NCI-H2196 (cell line): ENCODE measurements at regions not wholly inside any gene's neighbourhood (a gene's known extent, or its start where the extent isn't known, plus 50 kb on each side); places are given as distances from the start of the nearest gene placed in this dataset.

Source experiments
- DNase-seq: peaks from one replicate; lab custom pipeline; 2025; ENCODE audit not compliant: unreplicated experiment; lab: John Stamatoyannopoulos, UW

GRCh38 chr11:36996795-36997194, 398.8 kb upstream of the RAG2 start:
- no peak for DNase-seq

- no peak for DNase-seq
These were observed 396.2 kb upstream of the RAG2 start for GRCh38 chr11:36994208-36994607.

- no peak for DNase-seq
These were observed 390.5 kb upstream of the RAG2 start for GRCh38 chr11:36988556-36988955.

GRCh38 chr11:36985562-36985961, 387.5 kb upstream of the RAG2 start:
- no peak for DNase-seq

- no peak for DNase-seq
These were observed 378.7 kb upstream of the RAG2 start for GRCh38 chr11:36976741-36977140.

GRCh38 chr11:36974771-36975170, 376.7 kb upstream of the RAG2 start:
- DNase-seq = no peak

- DNase-seq = no peak
These were observed 355.9 kb upstream of the RAG2 start for GRCh38 chr11:36953976-36954375.

- no peak for DNase-seq
These were observed 350.6 kb upstream of the RAG2 start for GRCh38 chr11:36948460-36949127.

- no peak for DNase-seq
These were observed 347.3 kb upstream of the RAG2 start for GRCh38 chr11:36945384-36945783.

GRCh38 chr11:36933481-36933880, 335.4 kb upstream of the RAG2 start:
- DNase-seq = no peak

- no peak for DNase-seq
These were observed 333.1 kb upstream of the RAG2 start for GRCh38 chr11:36931139-36931538.

- no peak for DNase-seq
These were observed 332.2 kb upstream of the RAG2 start for GRCh38 chr11:36930256-36930655.

- no peak for DNase-seq
These were observed 331.4 kb upstream of the RAG2 start for GRCh38 chr11:36929401-36929800.

GRCh38 chr11:36928621-36929020, 330.6 kb upstream of the RAG2 start:
- DNase-seq = no peak

GRCh38 chr11:36899800-36900199, 301.8 kb upstream of the RAG2 start:
- DNase-seq = no peak

- no peak for DNase-seq
These were observed 292.8 kb upstream of the RAG2 start for GRCh38 chr11:36890841-36891240.

- no peak for DNase-seq
These were observed 292.2 kb upstream of the RAG2 start for GRCh38 chr11:36890121-36890679.

- DNase-seq = no peak
These were observed 287.1 kb upstream of the RAG2 start for GRCh38 chr11:36885154-36885553.

GRCh38 chr11:36878737-36879136, 280.7 kb upstream of the RAG2 start:
- no peak for DNase-seq

GRCh38 chr11:36877149-36877548, 279.1 kb upstream of the RAG2 start:
- DNase-seq = no peak

- DNase-seq = no peak
These were observed 278.2 kb upstream of the RAG2 start for GRCh38 chr11:36876266-36876665.

GRCh38 chr11:36874291-36874690, 276.3 kb upstream of the RAG2 start:
- DNase-seq = no peak

- no peak for DNase-seq
These were observed 272.3 kb upstream of the RAG2 start for GRCh38 chr11:36870361-36870760.
